Activated naive CD8-positive, alpha-beta T cell treated with anti-CD3 and anti-CD28 coated beads for 36 hours (primary cell): ENCODE measurements at regions not wholly inside any gene's neighbourhood (a gene's known extent, or its start where the extent isn't known, plus 50 kb on each side); places are given as distances from the start of the nearest gene placed in this dataset.

Experiments
- DNase-seq: peaks from one replicate; pipeline ENCODE4 v3.0.0; 2021
- H3K27ac Mint-ChIP-seq: one replicate; pipeline ENCODE4 v1.8.0; 2022; ENCODE audit warnings: mild to moderate bottlenecking, moderate library complexity, mixed read lengths
- H3K27me3 Mint-ChIP-seq: one replicate; pipeline ENCODE4 v1.8.0; 2022; ENCODE audit warnings: mild to moderate bottlenecking, mixed read lengths
- H3K36me3 Mint-ChIP-seq: one replicate; pipeline ENCODE4 v1.8.0; 2021; ENCODE audit warnings: mild to moderate bottlenecking, mixed read lengths
- H3K4me1 Mint-ChIP-seq: one replicate; pipeline ENCODE4 v1.8.0; 2021; ENCODE audit warnings: mixed read lengths
- H3K4me3 Mint-ChIP-seq: one replicate; pipeline ENCODE4 v1.8.0; 2022; ENCODE audit warnings: mild to moderate bottlenecking, moderate library complexity, mixed read lengths
- H3K9me3 Mint-ChIP-seq: one replicate; pipeline ENCODE4 v1.8.0; 2022; ENCODE audit warnings: mixed read lengths

DNA sequence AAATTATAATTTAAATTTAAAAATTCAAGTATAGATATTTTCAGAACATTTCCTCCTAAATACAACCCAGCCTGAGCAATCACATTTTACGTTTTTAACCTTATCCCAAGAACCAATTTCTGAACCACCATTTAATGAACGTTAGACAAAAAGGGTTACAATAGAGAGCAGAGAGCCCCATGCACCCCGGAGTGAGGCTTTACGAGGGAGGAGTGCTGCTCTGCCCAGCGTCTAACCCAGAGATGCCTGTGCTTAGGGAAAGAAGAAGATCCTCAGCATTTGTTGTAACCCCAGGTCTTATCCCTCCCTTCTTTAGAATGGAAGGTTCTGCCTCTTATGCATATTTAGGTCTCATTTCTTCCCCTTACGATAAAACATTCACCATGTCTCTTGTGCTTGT, 169.1 kb downstream of the ICE1 start:
- Mint-ChIP-seq H3K4me1 (no peaks in the 10 kb centered on the region), H3K27ac (no peak overlapping the region), H3K27me3 (peaks cover 13% of the 10 kb centered on the region), H3K36me3 (no peaks in the 10 kb centered on the region), H3K4me3 (no peak overlapping the region), H3K9me3 (no peaks in the 10 kb centered on the region)
- no peak for DNase-seq

DNA sequence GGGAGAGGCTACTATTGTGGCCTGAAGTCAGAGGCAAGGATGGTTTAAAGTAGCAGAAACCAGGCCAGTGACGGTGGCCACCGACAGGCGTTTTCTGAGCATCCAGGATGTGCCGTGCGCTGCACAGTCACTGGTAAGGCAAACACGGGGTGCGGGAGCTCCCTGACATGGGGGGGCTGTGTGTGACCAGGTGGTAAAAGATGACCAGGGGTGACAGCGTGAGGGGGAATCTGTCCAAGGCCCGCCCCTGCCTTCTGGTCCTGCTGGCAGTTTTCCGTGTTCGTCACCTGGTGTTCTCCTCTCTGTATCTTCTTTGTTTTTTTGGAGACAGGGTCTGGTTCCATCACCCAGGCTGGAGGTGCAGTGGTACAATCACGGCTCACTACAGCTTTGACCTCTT, 167.4 kb downstream of the ICE1 start:
- H3K36me3 Mint-ChIP-seq = no peaks in the 10 kb centered on the region
- DNase-seq = no peak
- no peak overlapping the region for H3K4me3 Mint-ChIP-seq
- H3K27ac Mint-ChIP-seq = no peak overlapping the region
- H3K9me3 Mint-ChIP-seq = no peaks in the 10 kb centered on the region
- peaks cover 13% of the 10 kb centered on the region for H3K27me3 Mint-ChIP-seq
- H3K4me1 Mint-ChIP-seq = no peaks in the 10 kb centered on the region

DNA sequence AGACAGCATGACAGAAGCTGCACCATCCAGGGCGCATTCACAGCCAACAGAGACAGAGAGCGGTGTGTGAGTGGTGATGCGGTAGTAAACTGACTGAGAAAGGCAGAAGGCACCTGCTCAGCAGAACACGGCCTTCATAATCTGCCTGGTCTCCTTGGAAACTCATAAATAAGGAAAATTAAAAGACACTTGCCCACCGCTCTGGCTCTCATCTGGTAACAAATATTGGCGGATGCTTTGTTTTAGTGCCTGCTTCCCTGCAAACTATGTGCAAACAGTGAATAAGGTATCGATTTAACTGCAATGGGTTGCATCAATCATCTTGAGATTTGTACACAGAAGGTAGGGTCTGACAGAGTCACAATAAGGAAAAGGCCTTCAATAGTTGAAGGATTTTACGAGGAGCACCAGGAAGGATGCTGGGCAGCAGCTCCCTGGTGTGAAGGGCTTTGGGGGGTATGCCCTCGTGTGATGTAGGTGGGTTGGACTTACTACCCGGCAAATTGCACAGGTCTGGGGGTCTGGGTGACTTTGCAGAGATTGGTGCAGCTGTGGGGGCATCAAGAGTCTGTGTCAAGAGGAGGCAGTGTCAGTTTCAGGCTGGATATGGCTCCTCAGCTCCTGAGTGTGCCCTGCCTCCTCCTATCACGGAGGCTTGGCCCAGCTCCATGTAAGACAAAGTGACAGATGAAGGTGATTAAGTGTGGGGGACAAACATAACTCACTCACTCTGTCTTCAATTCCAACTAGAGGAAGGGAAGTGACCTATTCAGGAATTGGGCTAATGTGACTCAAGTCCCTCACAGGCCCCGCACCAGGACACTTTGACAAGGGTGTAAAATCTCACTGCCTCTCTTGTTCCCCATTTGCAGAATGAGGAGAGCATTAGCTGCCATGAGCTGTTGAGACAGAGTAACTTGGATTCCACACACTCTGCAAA, 166.7 kb downstream of the ICE1 start:
- H3K36me3 Mint-ChIP-seq = no peaks in the 10 kb centered on the region

DNA sequence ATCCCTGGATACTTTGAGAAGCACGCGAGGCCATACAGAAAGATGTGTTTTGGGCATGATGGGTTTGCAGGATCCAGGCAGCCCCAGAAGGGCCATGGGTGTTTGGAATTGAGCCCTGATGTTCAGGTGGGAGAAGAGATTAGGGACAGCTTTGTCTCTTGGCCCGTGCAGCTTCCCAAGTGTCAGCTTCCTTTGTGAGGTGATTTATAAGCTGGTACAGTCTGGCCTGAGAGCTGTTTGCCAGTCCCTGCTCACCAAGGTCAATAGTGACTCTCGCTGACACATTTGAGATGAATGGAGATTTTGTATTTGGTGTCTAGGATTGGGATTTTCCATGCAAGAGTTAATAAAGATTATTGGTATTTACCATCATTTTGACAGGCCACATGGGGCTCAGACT, 165.9 kb downstream of the ICE1 start:
- Mint-ChIP-seq H3K27ac (no peak overlapping the region), H3K27me3 (peaks cover 5% of the 10 kb centered on the region), H3K4me3 (no peak overlapping the region), H3K4me1 (no peaks in the 10 kb centered on the region), H3K9me3 (no peaks in the 10 kb centered on the region), H3K36me3 (no peaks in the 10 kb centered on the region)
- no peak for DNase-seq

More for the DNA sequence above, 166.7 kb downstream of the ICE1 start:
- peaks cover 9% of the 10 kb centered on the region for H3K27me3 Mint-ChIP-seq
- no peak overlapping the region for H3K4me3 Mint-ChIP-seq
- no peaks in the 10 kb centered on the region for H3K4me1 Mint-ChIP-seq
- DNase-seq = no peak
- no peak overlapping the region for H3K27ac Mint-ChIP-seq
- H3K9me3 Mint-ChIP-seq = no peaks in the 10 kb centered on the region

DNA sequence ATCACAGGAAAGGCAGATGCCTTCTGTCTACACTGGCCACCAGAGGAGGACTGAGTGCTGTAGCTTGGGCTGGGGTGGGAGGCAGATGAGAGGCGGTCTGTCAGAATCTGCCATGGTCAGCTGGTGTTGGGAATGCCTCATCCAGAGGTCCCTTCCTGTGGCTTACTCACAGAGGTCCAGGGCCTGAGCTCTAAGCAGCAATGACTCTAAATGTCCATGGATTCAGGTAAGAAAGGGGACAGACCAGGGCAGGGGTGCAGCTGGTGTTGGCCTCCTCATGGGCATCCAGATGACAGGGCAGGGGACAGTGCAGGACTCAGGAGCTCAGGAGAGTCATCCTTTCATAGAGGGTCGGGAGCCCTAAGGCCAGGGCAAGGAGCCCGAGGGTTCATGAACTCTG, 165.0 kb downstream of the ICE1 start:
- H3K27me3 Mint-ChIP-seq = peaks cover 5% of the 10 kb centered on the region
- no peaks in the 10 kb centered on the region for H3K9me3 Mint-ChIP-seq
- no peaks in the 10 kb centered on the region for H3K36me3 Mint-ChIP-seq
- H3K27ac Mint-ChIP-seq = no peak overlapping the region
- H3K4me1 Mint-ChIP-seq = no peaks in the 10 kb centered on the region
- no peak overlapping the region for H3K4me3 Mint-ChIP-seq
- DNase-seq = no peak

DNA sequence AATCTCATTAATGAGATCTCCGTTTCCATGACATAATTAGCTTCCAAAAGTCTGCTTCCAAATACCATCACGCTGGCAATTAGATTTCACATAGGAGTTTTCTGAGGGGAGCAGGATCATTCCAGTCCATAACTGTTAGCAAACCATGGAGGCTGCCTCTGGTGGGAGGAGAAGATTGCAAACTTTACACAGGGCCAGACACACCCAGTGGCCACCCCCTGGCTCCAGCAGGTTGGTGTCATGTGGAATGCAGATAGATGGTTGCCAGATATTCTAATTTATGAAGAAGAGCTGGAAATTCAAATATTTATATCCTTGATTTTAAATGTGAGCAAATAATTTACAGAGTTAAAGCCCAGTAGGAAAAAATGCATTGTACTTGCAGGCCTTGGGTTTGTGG, 164.2 kb downstream of the ICE1 start:
- Mint-ChIP-seq H3K4me3 (no peak overlapping the region), H3K27me3 (peaks cover 5% of the 10 kb centered on the region), H3K4me1 (no peaks in the 10 kb centered on the region), H3K27ac (no peak overlapping the region), H3K36me3 (no peaks in the 10 kb centered on the region), H3K9me3 (no peaks in the 10 kb centered on the region)
- no peak for DNase-seq

DNA sequence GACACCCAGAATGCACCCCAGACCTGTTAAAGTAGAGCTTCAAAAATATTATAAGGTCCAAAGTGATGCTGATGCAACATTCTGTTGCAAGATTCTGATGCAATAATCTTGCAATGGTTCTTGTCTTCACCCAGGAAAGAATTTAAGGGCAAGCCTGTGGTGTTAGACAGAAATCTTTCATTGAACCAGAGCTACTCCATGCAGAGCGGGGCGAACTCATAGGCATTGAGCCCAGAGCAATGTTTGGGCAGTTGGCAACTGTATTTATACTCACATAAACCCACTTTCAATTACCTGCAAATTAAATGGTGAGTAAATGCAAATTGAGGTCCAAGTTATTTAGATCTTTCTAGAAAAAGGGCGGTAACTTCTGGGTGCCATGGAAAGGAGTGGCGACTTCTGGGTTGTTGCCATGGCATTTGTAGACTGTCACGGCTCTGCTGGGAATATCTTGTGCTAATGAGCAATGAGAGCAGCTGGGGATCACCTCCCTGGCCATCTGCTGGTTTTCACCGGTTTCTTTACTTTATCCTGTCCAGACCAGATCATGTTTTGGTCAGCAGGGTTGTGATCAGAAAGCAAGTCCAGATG, 163.4 kb downstream of the ICE1 start:
- H3K9me3 Mint-ChIP-seq = no peaks in the 10 kb centered on the region
- H3K27me3 Mint-ChIP-seq = peaks cover 5% of the 10 kb centered on the region
- H3K4me1 Mint-ChIP-seq = no peaks in the 10 kb centered on the region
- DNase-seq = no peak
- H3K27ac Mint-ChIP-seq = peak overlapping the region; percentile 18
- H3K36me3 Mint-ChIP-seq = no peaks in the 10 kb centered on the region
- H3K4me3 Mint-ChIP-seq = no peak overlapping the region

DNA sequence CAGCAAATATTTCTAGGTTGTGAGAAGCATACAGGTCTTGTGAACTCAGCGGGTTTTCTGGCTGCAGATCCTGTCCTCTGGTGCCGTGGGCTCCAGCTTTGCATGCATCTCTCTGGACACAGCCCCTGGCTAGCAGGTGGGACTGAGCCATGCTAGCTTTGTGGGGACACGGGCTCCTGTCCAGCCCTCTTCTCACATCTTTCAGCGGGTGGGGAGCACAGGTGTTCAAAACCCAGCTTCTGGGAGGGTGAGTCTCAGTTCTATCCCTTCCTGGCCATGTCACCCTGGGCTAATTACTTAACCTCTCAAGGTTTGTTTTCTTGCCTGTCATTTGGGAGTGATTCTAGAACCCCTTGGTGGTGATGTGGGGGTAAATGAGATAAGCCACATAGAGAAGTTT, 162.3 kb downstream of the ICE1 start:
- H3K27ac Mint-ChIP-seq = no peak overlapping the region
- no peaks in the 10 kb centered on the region for H3K36me3 Mint-ChIP-seq
- H3K4me1 Mint-ChIP-seq = no peaks in the 10 kb centered on the region
- H3K9me3 Mint-ChIP-seq = no peaks in the 10 kb centered on the region
- no peak for DNase-seq
- H3K4me3 Mint-ChIP-seq = no peak overlapping the region
- peaks cover 5% of the 10 kb centered on the region for H3K27me3 Mint-ChIP-seq

DNA sequence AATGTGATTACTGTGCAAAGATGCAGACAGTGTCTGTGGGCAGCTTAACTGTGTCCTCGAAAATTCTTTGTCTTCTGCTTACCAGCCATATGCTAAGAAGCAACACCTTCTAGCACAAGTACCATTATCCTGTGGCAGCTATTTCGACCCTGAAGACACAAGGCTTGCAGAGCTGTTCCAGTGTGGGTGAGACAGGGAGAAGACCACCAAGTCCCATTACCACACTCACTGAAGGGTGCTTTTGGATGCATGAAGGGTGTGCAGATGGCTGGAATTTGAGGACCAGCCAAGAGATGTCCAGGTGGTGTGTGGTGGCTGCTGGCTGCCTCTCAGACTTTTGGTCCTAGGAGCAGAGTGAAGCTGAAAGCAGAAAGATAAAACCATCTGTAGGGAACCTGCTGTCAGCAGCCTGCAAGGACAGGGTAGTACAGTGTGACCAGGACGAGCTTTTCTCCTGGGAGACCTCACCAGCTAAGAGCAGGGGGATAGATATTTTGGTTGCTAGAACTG, 161.8 kb downstream of the ICE1 start:
- DNase-seq = no peak
- no peak overlapping the region for H3K27ac Mint-ChIP-seq
- peaks cover 8% of the 10 kb centered on the region for H3K27me3 Mint-ChIP-seq
- H3K4me1 Mint-ChIP-seq = no peaks in the 10 kb centered on the region
- H3K4me3 Mint-ChIP-seq = no peak overlapping the region
- H3K9me3 Mint-ChIP-seq = no peaks in the 10 kb centered on the region
- H3K36me3 Mint-ChIP-seq = no peaks in the 10 kb centered on the region

DNA sequence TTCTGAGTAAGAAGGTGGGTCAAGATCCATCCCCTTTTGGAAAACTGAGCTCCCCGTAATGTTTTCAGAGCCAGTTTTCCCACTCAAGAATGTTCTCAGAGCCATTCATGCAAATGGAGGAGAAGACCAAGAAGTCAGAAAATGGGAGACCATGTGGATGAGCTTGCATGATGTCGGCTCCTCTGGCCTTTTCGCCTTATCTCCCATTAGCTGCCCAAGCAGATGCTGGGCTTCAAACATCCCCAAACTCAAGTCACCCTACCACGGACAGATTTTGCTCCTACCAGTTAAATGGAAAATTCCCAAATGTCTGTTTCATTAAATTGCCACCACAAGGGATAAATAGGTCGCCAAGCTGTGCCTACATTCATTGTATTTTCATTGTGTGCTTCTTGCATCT, 161.4 kb downstream of the ICE1 start:
- Mint-ChIP-seq H3K4me3 (no peak overlapping the region), H3K4me1 (no peaks in the 10 kb centered on the region), H3K36me3 (no peaks in the 10 kb centered on the region), H3K27me3 (peaks cover 8% of the 10 kb centered on the region), H3K27ac (no peak overlapping the region), H3K9me3 (no peaks in the 10 kb centered on the region)
- no peak for DNase-seq

DNA sequence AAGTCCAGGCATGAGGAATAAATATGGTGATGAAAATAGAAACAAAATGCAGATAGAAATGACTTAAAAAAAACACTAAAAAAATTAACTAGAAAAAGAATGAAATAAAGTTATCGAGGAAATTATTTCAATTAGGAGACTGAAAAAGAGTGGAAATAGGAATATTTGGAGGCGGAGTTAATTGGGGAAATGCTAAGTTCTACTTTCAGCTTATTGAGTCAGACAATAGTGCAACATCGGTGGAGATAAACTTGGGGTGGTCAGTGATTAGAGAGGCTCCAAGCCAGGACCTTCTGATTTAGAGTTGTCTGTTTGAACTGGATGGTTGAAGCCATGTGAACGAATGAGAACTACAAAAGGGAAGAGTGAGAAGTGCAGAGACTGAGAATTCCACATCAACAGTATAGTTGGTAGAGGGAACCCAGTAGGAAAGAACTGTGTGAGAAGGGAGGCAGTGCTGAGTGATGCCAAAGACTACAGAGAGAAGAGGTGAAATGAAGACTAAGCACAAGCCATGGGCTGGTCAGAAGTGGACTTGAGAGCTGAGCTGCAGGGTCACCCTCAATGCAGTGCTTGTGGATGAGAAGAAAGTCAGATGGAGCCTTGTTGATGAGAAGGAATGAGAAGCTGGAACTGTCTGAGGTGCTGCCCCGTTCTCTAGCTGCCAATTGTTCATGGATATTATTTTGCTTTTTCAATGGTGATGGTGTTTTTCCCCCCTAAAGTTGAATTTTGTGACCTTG, 160.7 kb downstream of the ICE1 start:
- H3K27me3 Mint-ChIP-seq = peaks cover 8% of the 10 kb centered on the region
- no peak for DNase-seq
- no peak overlapping the region for H3K27ac Mint-ChIP-seq
- H3K36me3 Mint-ChIP-seq = no peaks in the 10 kb centered on the region
- H3K4me3 Mint-ChIP-seq = no peak overlapping the region
- H3K4me1 Mint-ChIP-seq = no peaks in the 10 kb centered on the region
- no peaks in the 10 kb centered on the region for H3K9me3 Mint-ChIP-seq

DNA sequence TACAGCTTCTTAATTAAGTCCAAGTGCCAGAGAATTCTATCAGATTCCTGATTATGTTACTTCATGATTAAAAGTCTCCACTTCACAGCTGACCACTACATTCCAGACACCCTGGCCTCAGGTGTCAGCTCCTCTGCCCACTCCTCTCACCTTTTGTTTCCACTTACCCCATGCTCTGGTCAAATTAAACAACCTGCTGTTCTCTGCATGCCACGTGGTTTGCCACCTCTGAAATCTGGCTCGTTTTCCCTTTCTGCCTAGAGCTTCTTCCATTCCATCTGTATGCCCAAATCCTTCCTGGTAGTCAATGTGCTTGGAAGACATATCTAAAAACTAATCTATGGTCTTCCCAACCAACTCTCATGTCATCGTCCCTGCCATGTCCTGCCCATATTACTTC, 158.6 kb downstream of the ICE1 start:
- H3K4me3 Mint-ChIP-seq = no peak overlapping the region
- DNase-seq = no peak
- no peaks in the 10 kb centered on the region for H3K9me3 Mint-ChIP-seq
- no peak overlapping the region for H3K27ac Mint-ChIP-seq
- peaks cover 13% of the 10 kb centered on the region for H3K27me3 Mint-ChIP-seq
- H3K36me3 Mint-ChIP-seq = no peaks in the 10 kb centered on the region
- H3K4me1 Mint-ChIP-seq = no peaks in the 10 kb centered on the region

DNA sequence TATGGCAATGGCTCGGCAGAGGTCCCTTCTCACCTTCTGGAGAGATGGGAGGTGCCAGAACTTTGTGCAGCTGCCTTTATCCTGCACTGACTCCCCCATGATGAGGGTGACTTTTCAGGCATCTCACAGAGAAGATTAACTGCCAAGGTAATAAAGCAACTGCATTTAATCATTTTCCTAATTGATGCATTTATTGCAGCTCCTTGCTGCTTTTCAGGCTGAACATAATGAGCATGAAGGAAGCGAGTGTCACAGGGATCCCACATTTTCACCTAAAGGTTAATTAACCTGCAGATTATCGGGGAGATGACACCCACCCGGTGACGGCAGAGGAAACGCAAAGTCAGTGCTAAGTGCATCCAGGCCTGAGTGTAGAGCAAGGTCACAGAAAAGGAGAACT, 154.3 kb downstream of the ICE1 start:
- Mint-ChIP-seq H3K4me1 (no peaks in the 10 kb centered on the region), H3K9me3 (no peaks in the 10 kb centered on the region), H3K4me3 (no peak overlapping the region), H3K27ac (no peak overlapping the region), H3K27me3 (peaks cover 17% of the 10 kb centered on the region), H3K36me3 (no peaks in the 10 kb centered on the region)
- no peak for DNase-seq

DNA sequence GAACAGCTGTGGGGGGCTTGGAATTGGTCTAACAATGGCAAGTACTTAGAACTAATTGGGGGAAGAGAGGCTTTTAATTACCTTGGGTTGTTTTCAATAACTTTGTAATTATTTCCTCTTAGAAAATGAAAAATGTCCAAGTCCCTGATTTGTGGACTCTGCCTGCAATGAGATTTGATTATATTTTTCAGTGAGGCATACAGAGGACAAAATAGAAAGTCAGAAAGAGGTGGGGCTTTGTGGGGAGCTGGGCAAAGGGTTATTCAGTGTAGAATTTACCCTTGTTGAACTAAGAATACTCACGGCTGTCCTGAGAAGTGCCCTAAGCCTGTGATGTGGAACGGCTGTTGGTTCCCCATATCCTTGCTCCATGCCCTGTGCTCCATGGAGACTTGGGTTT, 153.0 kb downstream of the ICE1 start:
- Mint-ChIP-seq H3K27me3 (peaks cover 18% of the 10 kb centered on the region), H3K27ac (no peak overlapping the region), H3K4me1 (no peaks in the 10 kb centered on the region), H3K9me3 (no peaks in the 10 kb centered on the region), H3K4me3 (no peak overlapping the region), H3K36me3 (no peaks in the 10 kb centered on the region)
- no peak for DNase-seq

DNA sequence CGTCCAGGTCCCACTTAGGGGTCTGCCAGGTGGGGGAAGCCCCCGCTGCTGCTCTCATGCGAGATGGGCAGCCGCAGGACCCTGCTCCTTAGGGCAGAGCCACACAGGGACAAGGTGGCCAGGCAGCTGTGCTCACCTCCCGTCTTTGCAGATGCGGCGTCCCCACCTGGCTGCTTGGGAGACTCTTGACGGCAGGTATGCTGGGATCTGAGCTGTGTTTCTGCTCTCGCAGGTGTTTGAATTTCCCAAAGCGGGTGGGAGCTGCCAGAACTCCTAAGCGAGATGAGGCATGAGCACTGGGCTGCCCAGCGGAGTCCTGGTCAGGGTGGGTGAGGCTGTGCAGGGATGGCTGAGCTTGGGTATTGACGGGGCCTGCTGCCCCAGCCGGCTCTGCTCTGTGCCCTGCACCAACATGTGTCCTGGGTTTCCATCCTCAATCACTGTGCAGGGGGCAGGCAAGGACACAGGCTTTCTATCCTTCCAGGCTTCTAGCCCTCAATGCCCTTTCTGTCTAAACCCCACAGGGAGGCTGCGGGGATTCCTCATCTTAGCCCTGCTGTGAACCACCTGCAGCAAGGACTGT, 151.4 kb downstream of the ICE1 start:
- Mint-ChIP-seq H3K27ac (no peak overlapping the region), H3K9me3 (no peaks in the 10 kb centered on the region), H3K4me1 (no peaks in the 10 kb centered on the region), H3K36me3 (no peaks in the 10 kb centered on the region), H3K27me3 (peaks cover 15% of the 10 kb centered on the region), H3K4me3 (no peak overlapping the region)
- DNase-seq = no peak
